ENCODE measurements at regions not wholly inside any gene's neighbourhood (a gene's known extent, or its start where the extent isn't known, plus 50 kb on each side); places are given as distances from the start of the nearest gene placed in this dataset.

DNA sequence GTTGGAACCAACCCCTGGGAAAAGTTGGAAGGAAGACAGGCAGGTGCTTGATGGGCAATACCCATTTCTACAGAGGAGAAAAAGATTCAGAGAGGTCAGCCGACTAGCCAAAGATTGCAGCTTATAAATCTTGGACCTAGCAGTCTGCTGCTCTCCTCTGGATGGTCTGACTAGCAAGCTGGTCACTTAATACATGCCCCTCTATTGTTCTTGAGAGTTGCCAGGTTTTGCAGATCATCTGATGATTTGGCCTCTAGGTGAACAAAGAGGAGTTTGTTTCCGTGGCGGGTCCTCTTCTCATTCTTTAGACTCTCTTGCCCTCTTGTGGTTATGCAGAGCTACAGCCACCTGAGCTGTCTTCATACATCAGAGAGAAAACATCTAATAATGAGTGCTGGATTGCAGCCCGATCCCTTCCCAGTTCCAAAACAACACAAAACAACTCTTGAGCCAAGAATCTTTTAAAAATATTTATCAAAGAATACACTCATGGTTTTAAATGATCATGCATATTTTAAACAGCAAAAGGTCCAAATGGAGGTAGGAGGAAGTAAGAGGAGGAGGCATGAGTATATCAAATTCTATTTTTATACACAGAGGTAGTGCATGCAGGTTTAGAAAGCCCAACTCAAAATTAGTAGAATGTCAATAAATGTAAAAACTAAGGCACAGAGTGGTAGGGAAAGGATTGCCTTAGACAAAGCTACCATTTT lies 115.7 kb downstream of the SLC30A10 start:
- H3K27ac Mint-ChIP-seq = no peak overlapping the region
- DNase-seq (ENCODE audit: low spot score in 2 of 2) = no peak
- H3K36me3 Mint-ChIP-seq = no peaks in the 10 kb centered on the region
- no peaks in the 10 kb centered on the region for H3K9me3 Mint-ChIP-seq
- peak; percentile 39 for ATAC-seq
- no peak overlapping the region for H3K4me3 Mint-ChIP-seq
- H3K4me1 Mint-ChIP-seq = no peaks in the 10 kb centered on the region

DNA sequence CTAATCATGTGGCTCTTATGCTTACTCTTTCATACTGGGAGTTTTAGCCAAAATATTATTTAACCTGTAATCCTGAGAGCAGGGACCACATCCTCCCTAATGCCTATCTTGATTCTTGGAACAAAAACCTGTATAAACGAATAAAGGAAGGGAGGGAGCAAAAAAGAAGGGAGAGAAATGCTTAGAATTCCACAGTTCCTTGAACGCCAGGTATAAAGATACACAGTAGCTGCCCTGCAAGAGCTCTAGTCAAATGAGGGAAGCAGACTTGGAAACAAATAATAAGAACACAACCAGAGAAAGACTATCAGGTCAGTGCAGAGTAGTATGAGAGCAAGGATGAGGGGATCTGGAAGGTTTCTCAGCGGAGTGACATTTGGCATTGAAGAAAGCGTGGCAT lies 116.3 kb downstream of the SLC30A10 start:
- Mint-ChIP-seq H3K27ac (no peak overlapping the region), H3K4me3 (no peak overlapping the region), H3K9me3 (no peaks in the 10 kb centered on the region), H3K4me1 (no peaks in the 10 kb centered on the region), H3K36me3 (no peaks in the 10 kb centered on the region)
- ATAC-seq (no peak), DNase-seq (ENCODE audit: low spot score in 2 of 2) (no peak)

DNA sequence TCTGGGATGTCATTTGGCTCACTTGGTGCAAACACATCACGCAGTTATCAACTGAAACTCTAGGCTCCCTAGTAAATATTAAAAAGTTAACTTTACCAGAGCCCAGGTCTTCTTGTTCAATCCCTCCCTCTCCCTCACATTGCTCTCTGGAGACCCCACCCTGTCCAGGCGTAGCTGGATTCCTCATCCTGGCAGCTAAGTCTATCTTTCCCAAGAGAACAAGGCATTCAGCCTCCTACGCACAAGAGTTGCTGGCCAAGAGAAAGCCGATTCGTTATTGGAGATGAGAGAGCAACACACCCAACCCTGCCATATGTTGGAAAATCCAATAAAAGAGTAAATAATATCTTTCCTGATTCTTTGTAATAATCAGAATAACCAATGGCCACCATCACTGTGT lies 117.9 kb downstream of the SLC30A10 start:
- H3K9me3 Mint-ChIP-seq = no peaks in the 10 kb centered on the region
- no peaks in the 10 kb centered on the region for H3K4me1 Mint-ChIP-seq
- DNase-seq (ENCODE audit: low spot score in 2 of 2) (no peak), ATAC-seq (no peak)
- no peak overlapping the region for H3K27ac Mint-ChIP-seq
- no peak overlapping the region for H3K4me3 Mint-ChIP-seq
- H3K36me3 Mint-ChIP-seq = no peaks in the 10 kb centered on the region

DNA sequence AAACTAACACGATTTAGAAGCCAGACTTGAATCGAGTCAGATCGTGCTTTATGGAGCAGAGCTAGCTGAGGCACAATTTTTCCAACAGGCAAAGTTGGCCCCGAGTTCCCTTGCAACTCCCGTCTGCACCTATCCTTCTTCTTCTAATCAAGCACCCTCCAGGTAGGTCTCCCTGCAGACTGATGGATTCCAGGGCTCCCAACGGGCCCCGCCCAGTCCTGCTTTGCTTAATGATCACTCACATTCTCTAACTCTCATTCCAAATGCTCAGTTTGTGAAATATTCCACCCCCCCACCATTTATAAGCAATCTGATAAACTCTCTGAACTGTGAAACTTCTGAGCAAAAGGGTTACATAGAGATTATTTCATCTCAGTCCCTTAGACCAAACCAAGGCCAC lies 119.6 kb downstream of the SLC30A10 start:
- no peak overlapping the region for H3K4me3 Mint-ChIP-seq
- no peak overlapping the region for H3K27ac Mint-ChIP-seq
- H3K36me3 Mint-ChIP-seq = no peaks in the 10 kb centered on the region
- DNase-seq (ENCODE audit: low spot score in 2 of 2) = no peak
- no peak for ATAC-seq
- H3K9me3 Mint-ChIP-seq = no peaks in the 10 kb centered on the region
- H3K4me1 Mint-ChIP-seq = no peaks in the 10 kb centered on the region

DNA sequence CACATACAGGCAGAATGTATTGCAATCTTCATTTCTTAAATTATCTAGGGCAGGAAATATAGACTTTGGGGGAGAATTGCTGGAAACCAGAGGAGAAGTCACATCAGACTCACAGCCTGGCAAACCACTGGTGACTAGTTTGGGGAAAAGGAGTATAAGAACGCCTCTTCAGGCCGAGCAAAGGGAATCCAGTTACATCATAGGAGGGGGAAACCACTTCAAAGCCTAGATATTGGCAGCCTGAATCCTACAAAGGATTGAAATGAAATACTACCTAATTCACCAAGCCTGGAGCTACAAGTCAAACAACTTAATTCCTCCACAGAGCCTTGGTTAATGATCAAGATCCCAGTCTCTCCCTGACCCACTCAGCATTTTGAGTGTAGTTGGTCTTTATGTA lies 121.7 kb downstream of the SLC30A10 start:
- no peak for DNase-seq (ENCODE audit: low spot score in 2 of 2)
- no peak for ATAC-seq
- no peak overlapping the region for H3K4me3 Mint-ChIP-seq

DNA sequence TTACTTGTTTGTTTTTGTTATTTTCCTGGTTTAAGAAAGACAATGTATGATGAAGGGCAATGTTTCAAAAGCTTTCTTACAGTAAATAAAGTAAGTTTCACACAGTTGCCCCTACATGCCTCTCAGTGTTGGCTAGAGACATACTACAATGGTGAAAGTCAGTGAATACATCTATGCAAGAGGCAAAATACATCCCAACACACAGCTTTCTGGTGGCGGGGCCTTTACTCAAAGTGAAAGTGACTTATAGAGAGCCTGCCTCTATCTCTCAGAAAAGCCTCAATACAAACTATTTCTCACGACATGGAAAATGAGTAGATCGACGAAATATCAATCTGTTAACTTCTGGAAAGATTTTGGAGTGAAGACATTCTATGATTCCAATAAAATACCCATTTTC lies 122.3 kb downstream of the SLC30A10 start:
- Mint-ChIP-seq H3K4me3 (no peak overlapping the region), H3K27ac (no peak overlapping the region), H3K9me3 (no peaks in the 10 kb centered on the region), H3K36me3 (no peaks in the 10 kb centered on the region), H3K4me1 (no peaks in the 10 kb centered on the region)
- DNase-seq (ENCODE audit: low spot score in 2 of 2) (no peak), ATAC-seq (no peak)

More for the DNA sequence above, 121.7 kb downstream of the SLC30A10 start:
- Mint-ChIP-seq H3K9me3 (no peaks in the 10 kb centered on the region), H3K4me1 (no peaks in the 10 kb centered on the region), H3K36me3 (no peaks in the 10 kb centered on the region), H3K27ac (no peak overlapping the region)

DNA sequence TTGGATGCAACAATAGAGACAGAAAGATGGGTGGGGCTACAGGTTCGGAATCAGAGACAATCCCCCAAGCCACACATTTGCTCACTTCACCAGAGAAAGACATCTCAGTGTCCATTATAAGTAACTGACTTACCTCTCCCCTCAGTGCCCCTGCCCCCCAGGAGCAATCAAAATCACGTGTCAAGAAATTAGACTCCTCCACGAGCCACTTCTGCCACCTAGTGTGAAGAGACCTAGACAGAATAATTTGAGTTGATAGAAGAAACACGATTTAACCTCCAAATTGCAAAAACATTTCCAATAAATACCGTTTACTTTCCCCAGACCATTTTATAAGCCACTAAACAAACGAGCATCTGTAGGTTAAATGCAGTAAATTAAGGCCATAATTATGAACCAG lies 123.2 kb downstream of the SLC30A10 start:
- H3K4me3 Mint-ChIP-seq = no peak overlapping the region
- H3K9me3 Mint-ChIP-seq = no peaks in the 10 kb centered on the region
- no peaks in the 10 kb centered on the region for H3K36me3 Mint-ChIP-seq
- ATAC-seq = no peak
- DNase-seq (ENCODE audit: low spot score in 2 of 2) = no peak
- H3K4me1 Mint-ChIP-seq = no peaks in the 10 kb centered on the region
- H3K27ac Mint-ChIP-seq = no peak overlapping the region

DNA sequence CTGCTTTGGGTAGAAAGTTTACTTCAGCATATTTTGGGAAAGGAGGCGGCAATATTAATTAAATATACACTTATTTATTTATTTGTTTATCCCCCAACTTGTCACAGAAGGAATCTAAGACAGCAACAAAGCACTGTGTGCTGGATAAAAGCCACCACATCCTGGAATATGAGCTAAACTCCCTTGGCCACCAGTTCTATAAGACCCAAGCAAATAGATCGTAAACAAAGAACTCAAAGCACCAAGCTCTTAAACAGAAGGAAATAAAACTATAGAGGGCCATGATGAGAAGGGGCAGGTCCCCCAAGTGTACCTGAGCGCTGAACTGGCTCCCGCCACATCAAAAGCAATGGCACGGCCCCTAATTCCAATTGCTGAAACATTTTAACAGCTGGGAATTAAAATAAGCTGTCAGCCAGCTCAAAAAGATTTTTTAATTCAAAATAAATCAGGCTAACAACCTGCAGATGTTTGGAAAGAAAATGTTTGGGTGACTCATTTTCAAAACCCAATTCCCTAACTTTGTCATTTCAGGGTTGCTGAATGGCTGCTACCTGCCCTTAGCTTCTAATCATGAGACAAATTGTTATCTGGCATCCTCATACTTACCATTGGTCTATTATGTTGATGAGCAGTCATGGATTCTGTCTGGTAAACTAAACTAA lies 127.1 kb downstream of the SLC30A10 start:
- Mint-ChIP-seq H3K4me1 (no peaks in the 10 kb centered on the region), H3K9me3 (no peaks in the 10 kb centered on the region), H3K4me3 (no peak overlapping the region), H3K36me3 (no peaks in the 10 kb centered on the region), H3K27ac (no peak overlapping the region)
- no peak for DNase-seq (ENCODE audit: low spot score in 2 of 2)
- ATAC-seq = no peak

DNA sequence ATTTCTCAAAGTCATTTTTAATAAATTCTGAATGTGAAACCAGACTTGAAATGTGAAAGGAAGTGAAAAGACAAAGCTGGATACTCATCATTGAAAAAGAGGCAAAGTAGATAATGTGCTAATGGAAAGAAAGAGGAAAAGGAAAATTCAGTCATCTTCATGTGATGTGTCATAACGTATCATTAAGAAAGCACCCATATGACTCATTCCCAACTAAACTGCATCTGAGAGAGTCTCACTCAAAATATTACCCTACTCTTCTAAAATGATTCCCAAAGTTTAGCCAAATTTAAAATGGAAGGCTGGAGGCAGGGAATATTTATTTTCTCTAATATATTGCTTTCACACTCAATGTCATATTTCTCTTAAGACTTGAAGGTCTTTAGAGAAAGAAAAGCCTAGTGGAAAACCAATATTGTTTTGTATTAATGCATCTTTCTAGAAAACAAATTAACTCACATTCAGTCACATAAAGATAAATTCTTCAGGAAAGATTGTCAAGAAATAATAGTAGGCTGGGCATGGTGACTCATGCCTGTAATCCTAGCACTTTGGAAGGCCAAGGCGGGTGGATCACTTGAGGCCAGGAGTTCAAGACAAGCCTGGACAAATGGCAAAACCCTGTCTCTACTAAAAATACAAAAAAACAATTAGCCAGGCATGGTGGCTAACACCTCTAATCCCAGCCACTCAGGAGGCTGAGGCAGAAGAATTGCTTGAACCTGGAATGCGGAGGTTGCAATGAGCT lies 129.9 kb downstream of the SLC30A10 start:
- no peaks in the 10 kb centered on the region for H3K9me3 Mint-ChIP-seq
- ATAC-seq = peak; percentile 51
- H3K27ac Mint-ChIP-seq = no peak overlapping the region
- H3K4me3 Mint-ChIP-seq = no peak overlapping the region
- no peaks in the 10 kb centered on the region for H3K36me3 Mint-ChIP-seq
- no peak for DNase-seq (ENCODE audit: low spot score in 2 of 2)
- H3K4me1 Mint-ChIP-seq = no peaks in the 10 kb centered on the region

DNA sequence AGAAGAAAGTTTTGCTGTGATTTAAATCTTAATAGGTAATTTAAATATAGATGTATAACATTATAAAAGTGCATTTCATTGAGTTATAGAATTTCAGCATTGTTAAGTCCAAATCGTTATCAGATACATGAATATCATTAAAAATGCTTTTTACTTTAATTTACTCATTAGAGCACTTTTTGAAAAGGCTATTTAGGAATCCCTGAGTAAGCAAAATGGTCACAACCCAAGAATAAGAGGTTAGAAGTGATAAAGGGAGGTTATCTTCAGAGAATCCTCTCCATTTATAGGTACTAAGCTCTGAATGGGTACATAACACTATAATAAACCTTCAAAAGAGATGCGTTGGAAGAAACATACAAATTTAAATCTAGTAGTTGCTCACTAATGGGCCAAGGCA lies 130.7 kb downstream of the SLC30A10 start:
- no peak overlapping the region for H3K27ac Mint-ChIP-seq
- no peaks in the 10 kb centered on the region for H3K36me3 Mint-ChIP-seq
- H3K4me1 Mint-ChIP-seq = no peaks in the 10 kb centered on the region
- no peak for DNase-seq (ENCODE audit: low spot score in 2 of 2)
- no peak overlapping the region for H3K4me3 Mint-ChIP-seq
- H3K9me3 Mint-ChIP-seq = no peaks in the 10 kb centered on the region
- ATAC-seq = no peak

DNA sequence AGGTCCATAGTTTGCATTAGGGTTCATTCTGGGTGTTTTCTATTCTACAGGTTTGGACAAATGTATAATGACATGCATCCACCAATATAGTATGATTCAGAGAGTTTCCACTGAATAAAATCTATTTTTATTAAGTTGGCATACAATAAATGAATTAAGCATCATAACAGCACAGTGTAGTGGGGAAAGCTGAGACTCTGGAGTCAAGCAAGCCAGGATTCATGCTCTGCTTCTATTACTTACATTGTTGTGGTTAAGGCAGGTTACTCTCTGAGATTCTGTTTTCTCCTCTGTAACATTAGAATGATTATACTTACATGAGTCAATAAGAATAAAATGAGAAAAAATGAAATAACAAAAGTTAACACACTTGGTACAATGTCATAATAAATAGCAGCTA lies 131.3 kb downstream of the SLC30A10 start:
- no peak overlapping the region for H3K4me3 Mint-ChIP-seq
- H3K4me1 Mint-ChIP-seq = no peaks in the 10 kb centered on the region
- no peaks in the 10 kb centered on the region for H3K9me3 Mint-ChIP-seq
- ATAC-seq (no peak), DNase-seq (ENCODE audit: low spot score in 2 of 2) (no peak)
- no peak overlapping the region for H3K27ac Mint-ChIP-seq
- H3K36me3 Mint-ChIP-seq = no peaks in the 10 kb centered on the region

DNA sequence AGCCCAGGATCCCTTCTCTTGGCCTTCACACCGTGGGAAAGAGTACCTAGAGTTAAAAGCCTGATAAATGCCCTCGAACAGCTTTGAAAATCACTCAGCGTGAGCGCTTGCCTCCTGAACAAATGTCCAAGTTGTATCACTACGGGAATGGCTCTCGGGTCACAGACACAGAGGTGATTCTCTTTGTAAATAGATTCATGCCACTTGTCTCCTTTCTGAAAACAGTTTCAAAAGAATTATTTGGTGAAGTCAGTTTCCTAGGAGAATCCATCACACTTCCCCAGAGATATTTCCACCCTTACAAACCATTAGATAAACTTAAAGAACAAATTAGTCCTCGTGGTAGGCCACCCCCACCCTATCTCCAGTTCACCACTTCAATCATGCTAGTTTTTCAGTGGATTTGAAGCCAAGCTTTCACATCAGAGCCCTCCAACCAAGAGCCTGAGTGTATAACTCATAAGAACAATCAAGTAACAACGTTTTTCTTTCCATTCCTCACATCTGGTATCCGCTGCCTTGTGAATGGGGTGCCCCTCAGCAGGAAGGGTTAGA lies 132.9 kb downstream of the SLC30A10 start:
- DNase-seq (ENCODE audit: low spot score in 2 of 2) = no peak
- ATAC-seq = no peak
- Mint-ChIP-seq H3K9me3 (peaks cover 3% of the 10 kb centered on the region), H3K36me3 (no peaks in the 10 kb centered on the region), H3K27ac (no peak overlapping the region), H3K4me3 (no peak overlapping the region), H3K4me1 (no peaks in the 10 kb centered on the region)

DNA sequence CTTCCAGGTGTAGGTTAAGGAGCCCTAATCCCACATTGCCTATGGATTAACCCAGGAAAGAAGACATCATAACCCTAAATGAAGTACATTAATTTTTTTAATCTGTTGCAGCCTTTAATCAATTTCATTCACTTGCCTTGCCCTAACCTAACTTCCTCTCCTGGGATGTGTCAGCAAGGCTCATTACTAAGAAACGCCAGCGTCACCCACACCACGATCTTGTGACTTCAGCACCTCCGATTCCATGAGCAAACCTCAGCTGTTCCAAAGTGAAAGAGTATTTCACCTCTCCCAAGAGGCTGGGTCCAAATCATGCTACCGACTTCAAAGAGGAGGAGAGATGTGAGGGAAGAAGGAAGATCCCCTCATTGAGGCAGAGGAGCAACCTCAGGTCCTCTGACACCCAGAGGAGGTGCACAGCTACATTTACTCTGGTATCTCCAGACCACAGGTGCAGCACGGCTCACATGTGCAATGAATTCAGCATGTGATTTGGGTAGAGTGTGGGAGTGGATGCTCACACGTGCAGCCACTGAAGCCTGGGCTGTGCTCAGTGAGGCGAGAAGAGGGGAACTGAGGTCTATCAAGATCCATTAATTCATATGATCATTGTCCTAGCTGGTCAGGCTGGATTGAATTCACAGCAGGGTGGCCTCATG lies 134.1 kb downstream of the SLC30A10 start:
- peaks cover 3% of the 10 kb centered on the region for H3K9me3 Mint-ChIP-seq
- H3K4me1 Mint-ChIP-seq = no peaks in the 10 kb centered on the region
- ATAC-seq (no peak), DNase-seq (ENCODE audit: low spot score in 2 of 2) (no peak)
- no peak overlapping the region for H3K4me3 Mint-ChIP-seq
- no peak overlapping the region for H3K27ac Mint-ChIP-seq
- no peaks in the 10 kb centered on the region for H3K36me3 Mint-ChIP-seq

DNA sequence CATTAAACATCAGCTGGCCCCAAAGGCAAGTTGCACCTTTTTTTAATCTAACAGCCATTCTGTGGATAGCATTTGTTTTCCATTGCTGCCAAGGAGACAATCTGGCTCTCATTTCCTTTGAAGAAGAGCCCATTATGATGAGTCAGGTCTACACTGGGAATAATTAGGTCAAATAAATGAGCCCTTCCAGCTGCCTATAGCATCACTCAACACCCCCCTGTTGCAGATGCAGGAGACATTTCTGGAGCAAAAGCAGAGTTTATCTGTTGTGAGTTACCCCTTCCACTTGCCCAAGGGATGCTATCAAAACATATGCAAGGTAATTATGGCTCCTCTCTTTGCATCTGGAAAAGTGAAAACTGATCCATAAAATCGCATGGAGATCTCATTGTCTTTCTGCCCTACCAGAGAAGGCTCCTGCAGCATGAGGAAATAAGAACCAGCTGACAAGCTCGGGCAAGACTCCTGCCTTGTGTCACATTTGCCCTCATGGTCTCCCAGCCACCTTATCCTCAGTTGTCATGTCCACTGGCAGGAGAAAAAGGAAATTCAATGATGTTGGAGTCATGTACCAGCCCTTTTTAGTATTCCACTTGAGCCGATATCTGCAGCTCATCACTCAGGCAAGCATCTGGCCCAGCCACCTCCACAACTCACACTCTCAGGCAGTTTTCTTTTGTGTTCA lies 135.9 kb downstream of the SLC30A10 start:
- H3K36me3 Mint-ChIP-seq = no peaks in the 10 kb centered on the region

DNA sequence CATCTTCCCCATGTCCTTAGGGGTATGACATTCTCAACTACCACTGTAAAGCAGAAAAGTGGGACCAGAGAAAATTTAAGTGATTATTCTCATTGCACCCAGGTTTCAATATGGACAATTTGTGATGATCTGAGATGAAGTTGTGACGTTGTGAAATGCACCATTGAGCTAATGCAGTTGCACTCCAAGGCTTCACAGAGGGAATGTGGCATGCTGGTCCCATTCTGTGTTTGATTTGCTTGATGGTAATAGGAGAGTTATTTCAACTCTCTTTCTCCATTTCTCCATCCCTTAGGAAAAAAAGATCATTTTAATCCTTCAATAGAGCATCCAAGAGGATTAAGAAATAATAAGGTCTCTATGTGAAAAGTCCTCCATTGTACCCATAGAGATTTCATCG lies 136.6 kb downstream of the SLC30A10 start:
- Mint-ChIP-seq H3K4me3 (no peak overlapping the region), H3K36me3 (no peaks in the 10 kb centered on the region), H3K9me3 (peaks cover 3% of the 10 kb centered on the region), H3K4me1 (no peaks in the 10 kb centered on the region), H3K27ac (no peak overlapping the region)
- DNase-seq (ENCODE audit: low spot score in 2 of 2) (no peak), ATAC-seq (no peak)

More for the DNA sequence above, 135.9 kb downstream of the SLC30A10 start:
- no peak for DNase-seq (ENCODE audit: low spot score in 2 of 2)
- Mint-ChIP-seq H3K4me3 (no peak overlapping the region), H3K4me1 (no peaks in the 10 kb centered on the region), H3K9me3 (peaks cover 3% of the 10 kb centered on the region), H3K27ac (no peak overlapping the region)
- no peak for ATAC-seq

Measured in stimulated activated effector memory CD8-positive, alpha-beta T cell treated with anti-CD3 and anti-CD28 coated beads, Interleukin-12 subunit alpha, Interleukin-12 subunit beta, amount 100 ng/mL, for 72 hours (primary cell).